ENCODE measurements at regions not wholly inside any gene's neighbourhood (a gene's known extent, or its start where the extent isn't known, plus 50 kb on each side); places are given as distances from the start of the nearest gene placed in this dataset.

DNA sequence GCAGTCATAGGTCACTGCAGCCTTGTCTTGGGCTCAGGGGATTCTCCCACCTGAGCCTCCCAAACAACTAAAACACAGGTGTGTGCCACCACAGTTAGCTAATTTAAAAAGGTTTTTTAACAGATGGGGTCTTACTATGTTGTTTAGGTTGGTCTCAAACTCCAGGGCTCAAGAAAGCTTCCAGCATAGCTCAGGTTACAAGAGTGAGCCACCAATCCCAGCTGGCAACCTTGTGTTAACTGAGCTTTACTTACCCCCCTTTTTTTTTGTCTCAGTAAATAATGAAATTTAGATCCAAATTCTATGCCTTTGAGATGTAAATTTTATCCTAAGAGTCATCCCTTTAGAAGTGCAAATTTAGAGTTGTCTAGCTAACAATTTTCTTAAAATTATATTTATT lies 103.9 kb upstream of the OLFM3 start:
- no peaks in the 10 kb centered on the region for H4K20me1 ChIP-seq (ENCODE audit: control insufficient read depth, extremely low read depth, insufficient read depth, low read length)
- DNase-seq (ENCODE audit: low read depth in 2 of 2): no peak
- H3K4me1 ChIP-seq (ENCODE audit: control insufficient read depth, extremely low read depth, insufficient read depth, low read length): no peaks in the 10 kb centered on the region
- H3K9me3 ChIP-seq (ENCODE audit: control insufficient read depth, insufficient read depth, low read depth, low read length): no peaks in the 10 kb centered on the region
- no peak overlapping the region for H2AFZ ChIP-seq (ENCODE audit: low read length)
- no peak overlapping the region for H3K4me2 ChIP-seq (ENCODE audit: extremely low read depth, insufficient read depth, low read length)
- no peak overlapping the region for H3K4me3 ChIP-seq (replicated peaks in 1 of 4; ENCODE audit: control extremely low read depth in 1 of 4, insufficient read depth in 1 of 4, low read depth in 3 of 4, low read length in 4 of 4)
- no peaks in the 10 kb centered on the region for H3K27me3 ChIP-seq (ENCODE audit: control insufficient read depth, insufficient read depth, low read length)
- H3K79me2 ChIP-seq (ENCODE audit: control insufficient read depth, insufficient read depth, low read length): no peaks in the 10 kb centered on the region
- H3K36me3 ChIP-seq (ENCODE audit: control insufficient read depth, insufficient read depth, low read length): no peaks in the 10 kb centered on the region
- no peak overlapping the region for H3K27ac ChIP-seq (ENCODE audit: insufficient read depth, low read length)
- no peak for TF ChIP-seq EZH2 (IDR thresholded peaks at IDR 0.05; ENCODE audit: low read length, missing control alignments)
- TF ChIP-seq, protein P1, sequence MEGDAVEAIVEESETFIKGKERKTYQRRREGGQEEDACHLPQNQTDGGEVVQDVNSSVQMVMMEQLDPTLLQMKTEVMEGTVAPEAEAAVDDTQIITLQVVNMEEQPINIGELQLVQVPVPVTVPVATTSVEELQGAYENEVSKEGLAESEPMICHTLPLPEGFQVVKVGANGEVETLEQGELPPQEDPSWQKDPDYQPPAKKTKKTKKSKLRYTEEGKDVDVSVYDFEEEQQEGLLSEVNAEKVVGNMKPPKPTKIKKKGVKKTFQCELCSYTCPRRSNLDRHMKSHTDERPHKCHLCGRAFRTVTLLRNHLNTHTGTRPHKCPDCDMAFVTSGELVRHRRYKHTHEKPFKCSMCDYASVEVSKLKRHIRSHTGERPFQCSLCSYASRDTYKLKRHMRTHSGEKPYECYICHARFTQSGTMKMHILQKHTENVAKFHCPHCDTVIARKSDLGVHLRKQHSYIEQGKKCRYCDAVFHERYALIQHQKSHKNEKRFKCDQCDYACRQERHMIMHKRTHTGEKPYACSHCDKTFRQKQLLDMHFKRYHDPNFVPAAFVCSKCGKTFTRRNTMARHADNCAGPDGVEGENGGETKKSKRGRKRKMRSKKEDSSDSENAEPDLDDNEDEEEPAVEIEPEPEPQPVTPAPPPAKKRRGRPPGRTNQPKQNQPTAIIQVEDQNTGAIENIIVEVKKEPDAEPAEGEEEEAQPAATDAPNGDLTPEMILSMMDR (conservative IDR thresholded peaks at IDR 0.05 in 1 of 2, IDR thresholded peaks at IDR 0.05 in 1 of 2; ENCODE audit: low read depth in 1 of 2, low read length in 2 of 2): no peak
- no peak overlapping the region for H3K9ac ChIP-seq (ENCODE audit: insufficient read depth, low read length)

DNA sequence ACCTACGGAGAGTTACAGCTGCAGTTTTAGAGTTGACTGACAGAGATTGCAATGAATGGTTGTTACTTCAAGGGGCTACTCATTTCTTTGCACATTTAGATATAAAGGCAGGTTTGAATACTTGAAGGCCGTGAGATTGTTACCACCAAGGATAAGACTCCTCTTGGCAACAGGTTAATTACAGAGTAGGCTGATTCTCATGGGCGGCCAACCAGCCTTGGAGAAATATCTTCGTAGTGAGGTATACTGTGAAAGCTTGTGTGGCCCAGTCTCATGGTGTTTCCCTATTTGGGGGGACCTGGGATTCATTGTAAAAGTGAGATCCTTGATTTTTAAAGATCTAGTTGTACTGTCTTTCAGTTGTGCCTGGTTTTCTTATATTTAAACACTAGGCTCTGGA lies 103.2 kb upstream of the OLFM3 start:
- DNase-seq (ENCODE audit: low read depth in 2 of 2): no peak
- Histone ChIP-seq H3K9me3 (ENCODE audit: control insufficient read depth, insufficient read depth, low read depth, low read length) (no peaks in the 10 kb centered on the region), H4K20me1 (ENCODE audit: control insufficient read depth, extremely low read depth, insufficient read depth, low read length) (no peaks in the 10 kb centered on the region), H3K9ac (ENCODE audit: insufficient read depth, low read length) (no peak overlapping the region), H3K4me2 (ENCODE audit: extremely low read depth, insufficient read depth, low read length) (no peak overlapping the region), H3K4me1 (ENCODE audit: control insufficient read depth, extremely low read depth, insufficient read depth, low read length) (no peaks in the 10 kb centered on the region), H3K4me3 (replicated peaks in 1 of 4; ENCODE audit: control extremely low read depth in 1 of 4, insufficient read depth in 1 of 4, low read depth in 3 of 4, low read length in 4 of 4) (no peak overlapping the region), H3K79me2 (ENCODE audit: control insufficient read depth, insufficient read depth, low read length) (no peaks in the 10 kb centered on the region), H3K27ac (ENCODE audit: insufficient read depth, low read length) (no peak overlapping the region), H3K27me3 (ENCODE audit: control insufficient read depth, insufficient read depth, low read length) (no peaks in the 10 kb centered on the region), H2AFZ (ENCODE audit: low read length) (no peak overlapping the region), H3K36me3 (ENCODE audit: control insufficient read depth, insufficient read depth, low read length) (no peaks in the 10 kb centered on the region)
- TF ChIP-seq EZH2 (IDR thresholded peaks at IDR 0.05; ENCODE audit: low read length, missing control alignments): no peak

DNA sequence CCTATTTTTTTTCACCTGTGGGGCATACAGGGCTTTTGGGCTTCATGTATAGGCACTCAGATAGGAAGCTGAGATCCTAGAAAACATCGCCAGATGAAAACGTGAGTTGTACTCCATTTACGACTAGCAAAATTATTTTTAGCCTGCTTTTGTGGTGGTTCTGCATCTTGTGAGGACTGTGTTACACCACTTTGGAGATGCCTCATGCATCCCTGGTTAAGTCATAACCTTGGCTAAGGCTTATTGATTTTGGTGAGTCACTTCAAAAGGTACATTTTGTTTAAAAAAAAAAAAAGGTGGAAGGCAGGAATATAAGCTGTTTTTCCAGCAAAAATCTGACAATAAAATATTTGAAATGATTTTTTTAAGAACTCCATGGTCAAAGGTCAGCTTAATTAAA lies 101.8 kb upstream of the OLFM3 start:
- Histone ChIP-seq H3K9me3 (ENCODE audit: control insufficient read depth, insufficient read depth, low read depth, low read length) (no peaks in the 10 kb centered on the region), H3K4me2 (ENCODE audit: extremely low read depth, insufficient read depth, low read length) (no peak overlapping the region), H4K20me1 (ENCODE audit: control insufficient read depth, extremely low read depth, insufficient read depth, low read length) (no peaks in the 10 kb centered on the region), H3K9ac (ENCODE audit: insufficient read depth, low read length) (no peak overlapping the region), H3K79me2 (ENCODE audit: control insufficient read depth, insufficient read depth, low read length) (no peaks in the 10 kb centered on the region), H2AFZ (ENCODE audit: low read length) (no peak overlapping the region), H3K4me1 (ENCODE audit: control insufficient read depth, extremely low read depth, insufficient read depth, low read length) (no peaks in the 10 kb centered on the region), H3K36me3 (ENCODE audit: control insufficient read depth, insufficient read depth, low read length) (no peaks in the 10 kb centered on the region), H3K27ac (ENCODE audit: insufficient read depth, low read length) (no peak overlapping the region), H3K4me3 (replicated peaks in 1 of 4; ENCODE audit: control extremely low read depth in 1 of 4, insufficient read depth in 1 of 4, low read depth in 3 of 4, low read length in 4 of 4) (no peak overlapping the region), H3K27me3 (ENCODE audit: control insufficient read depth, insufficient read depth, low read length) (no peaks in the 10 kb centered on the region)
- no peak for TF ChIP-seq EZH2 (IDR thresholded peaks at IDR 0.05; ENCODE audit: low read length, missing control alignments)
- TF ChIP-seq, protein P1 (conservative IDR thresholded peaks at IDR 0.05 in 1 of 2, IDR thresholded peaks at IDR 0.05 in 1 of 2; ENCODE audit: low read depth in 1 of 2, low read length in 2 of 2): no peak
- DNase-seq (ENCODE audit: low read depth in 2 of 2): no peak

Measured in fibroblast of lung (primary cell).